HL-60 (cell line): ENCODE measurements at regions not wholly inside any gene's neighbourhood (a gene's known extent, or its start where the extent isn't known, plus 50 kb on each side); places are given as distances from the start of the nearest gene placed in this dataset.

Experiments
- CTCF ChIP-seq: IDR thresholded peaks from one replicate; pipeline ENCODE4 v1.5.1; 2011; ENCODE audit warnings: low read length, control low read depth, inconsistent platforms; ENCODE audit not compliant: insufficient read depth
- POLR2AphosphoS5 ChIP-seq: IDR thresholded peaks from 2 replicates; pipeline ENCODE4 v1.6.1; 2012; ENCODE audit warnings: low read depth
- REST ChIP-seq: IDR thresholded peaks from 2 replicates; pipeline ENCODE4 v1.6.1; 2012; ENCODE audit warnings: low read depth; ENCODE audit not compliant: insufficient replicate concordance
- SPI1 ChIP-seq: IDR thresholded peaks from 2 replicates; pipeline ENCODE4 v1.6.1; 2012; ENCODE audit warnings: low read depth, mild to moderate bottlenecking, borderline replicate concordance

GRCh38 chr5:14998491-14998890 is 126.9 kb upstream of the ANKH start:
- TF ChIP-seq CTCF (no peak), REST (no peak), POLR2AphosphoS5 (no peak), SPI1 (peak; percentile 72)
